Activated CD8-positive, alpha-beta memory T cell treated with anti-CD3 and anti-CD28 coated beads, Interleukin-2, amount 50 U/mL, for 4 hours (primary cell): ENCODE measurements at regions not wholly inside any gene's neighbourhood (a gene's known extent, or its start where the extent isn't known, plus 50 kb on each side); places are given as distances from the start of the nearest gene placed in this dataset.
"Not testable (repeated sequence)": the region's sequence is repeated elsewhere in the genome, so short reads cannot be mapped to it uniquely, and the experiment has no call there.

Source experiments
- DNase-seq: peaks from one replicate; pipeline ENCODE4 v3.0.0-alpha.2; 2020

- DNase-seq, result not testable (repeated sequence)
Observed at GRCh38 chr1:172839639-172840038, 180.7 kb downstream of the FASLG start.

- DNase-seq, result no peak
Observed at GRCh38 chr1:172843444-172843843, 184.5 kb downstream of the FASLG start.

- DNase-seq, result peak; percentile 62
Observed at GRCh38 chr1:172845371-172845770, 186.5 kb downstream of the FASLG start.

DNA sequence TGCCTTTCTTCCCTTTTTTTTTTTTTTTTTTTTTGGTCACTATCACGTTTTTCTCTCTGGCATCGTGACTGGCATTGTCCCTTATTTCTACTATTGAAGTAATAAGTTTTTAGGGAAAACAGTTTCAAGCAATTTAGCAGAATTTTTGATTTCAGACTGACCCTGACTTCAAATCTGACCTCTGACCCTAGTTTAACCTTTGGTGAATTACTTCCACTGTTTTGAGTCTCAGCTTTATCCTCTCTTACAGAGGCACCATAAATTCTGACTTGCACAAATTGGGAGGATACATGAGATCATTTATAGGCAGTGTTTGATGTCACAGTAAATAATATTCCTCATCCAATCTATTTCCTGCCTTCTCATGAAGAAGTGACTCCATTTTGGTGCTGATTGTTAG is 187.0 kb downstream of the FASLG start:
- no peak for DNase-seq

GRCh38 chr1:172847814-172848213 is 188.9 kb downstream of the FASLG start:
- not testable (repeated sequence) for DNase-seq

GRCh38 chr1:172849653-172850052 is 190.8 kb downstream of the FASLG start:
- DNase-seq, result no peak

DNA sequence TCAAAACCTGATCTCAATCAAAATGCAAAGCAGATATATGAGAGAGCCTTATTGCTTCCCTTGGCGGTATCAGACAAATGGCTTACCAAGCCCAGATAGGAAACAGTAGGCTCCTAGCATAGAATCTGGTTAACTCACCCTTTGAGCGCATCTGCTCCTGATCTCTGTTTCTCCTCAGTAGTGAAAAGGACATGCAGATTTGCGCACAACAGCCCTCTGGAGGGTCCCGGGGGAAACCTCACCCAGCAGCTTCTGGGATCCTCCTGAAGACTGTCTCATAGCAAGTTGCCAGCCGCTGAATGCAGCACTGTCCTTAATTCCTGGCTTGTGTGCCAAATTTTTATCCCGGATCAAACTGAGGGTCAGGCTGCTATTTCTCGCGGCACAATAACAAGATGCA is 192.2 kb downstream of the FASLG start:
- DNase-seq, result no peak

GRCh38 chr1:172851856-172852255 is 193.0 kb downstream of the FASLG start:
- no peak for DNase-seq

- DNase-seq, result not testable (repeated sequence)
Observed at GRCh38 chr1:172855983-172856382, 194.8 kb downstream of the TNFSF18 start.

DNA sequence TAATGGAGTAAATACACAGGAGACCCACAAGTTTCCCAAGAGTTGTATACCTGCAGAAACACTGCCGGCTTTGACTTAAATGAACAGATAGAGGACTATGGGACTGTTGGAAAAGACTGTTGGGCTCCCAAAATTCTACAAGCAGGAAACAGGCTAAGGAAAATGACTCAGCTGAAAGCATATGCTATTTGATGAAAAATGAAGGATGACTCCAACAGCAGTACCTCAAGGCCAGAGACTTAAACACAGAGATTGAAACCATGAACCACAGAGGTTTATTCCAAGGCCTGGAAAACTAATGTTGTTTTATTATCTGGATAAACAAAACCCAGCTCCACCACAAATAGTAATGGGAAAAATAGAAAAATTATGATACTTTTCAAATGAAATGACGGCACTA is 187.7 kb downstream of the TNFSF18 start:
- DNase-seq, result no peak

- no peak for DNase-seq
Observed at GRCh38 chr1:172867216-172867818, 183.4 kb downstream of the TNFSF18 start.

GRCh38 chr1:172870901-172871606 is 179.7 kb downstream of the TNFSF18 start:
- no peak for DNase-seq

DNA sequence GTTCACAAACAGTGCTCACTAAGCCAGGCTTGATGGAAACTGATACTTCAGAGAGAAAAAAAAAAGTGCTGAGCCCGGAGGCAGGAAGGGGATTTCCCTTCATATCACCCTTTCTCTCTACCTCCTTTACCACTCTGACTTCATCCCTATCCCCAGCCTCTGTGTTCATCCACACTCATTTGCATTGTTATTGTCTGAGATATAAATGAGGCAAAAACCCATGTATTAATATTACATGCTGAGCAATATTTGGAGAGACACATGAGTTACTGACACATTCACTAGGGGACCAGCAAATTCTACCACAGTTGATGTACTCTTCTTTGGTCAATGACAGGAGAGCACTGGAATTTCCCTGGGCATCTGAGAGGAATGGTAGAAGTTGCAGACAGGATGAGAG is 175.8 kb downstream of the TNFSF18 start:
- DNase-seq, result no peak

- no peak for DNase-seq
Observed at GRCh38 chr1:172875892-172876291, 174.8 kb downstream of the TNFSF18 start.

- DNase-seq, result no peak
Observed at GRCh38 chr1:172882385-172882784, 168.4 kb downstream of the TNFSF18 start.

GRCh38 chr1:172882791-172883386 is 167.9 kb downstream of the TNFSF18 start:
- no peak for DNase-seq

GRCh38 chr1:172883387-172883791 is 167.4 kb downstream of the TNFSF18 start:
- no peak for DNase-seq

- DNase-seq, result no peak
Observed at GRCh38 chr1:172883844-172884243, 166.9 kb downstream of the TNFSF18 start.

GRCh38 chr1:172885411-172885810 is 165.3 kb downstream of the TNFSF18 start:
- no peak for DNase-seq

- DNase-seq, result no peak
Observed at GRCh38 chr1:172885971-172886370, 164.8 kb downstream of the TNFSF18 start.

- DNase-seq, result no peak
Observed at GRCh38 chr1:172887162-172887561, 163.6 kb downstream of the TNFSF18 start.

GRCh38 chr1:172893146-172893841 is 157.4 kb downstream of the TNFSF18 start:
- no peak for DNase-seq

DNA sequence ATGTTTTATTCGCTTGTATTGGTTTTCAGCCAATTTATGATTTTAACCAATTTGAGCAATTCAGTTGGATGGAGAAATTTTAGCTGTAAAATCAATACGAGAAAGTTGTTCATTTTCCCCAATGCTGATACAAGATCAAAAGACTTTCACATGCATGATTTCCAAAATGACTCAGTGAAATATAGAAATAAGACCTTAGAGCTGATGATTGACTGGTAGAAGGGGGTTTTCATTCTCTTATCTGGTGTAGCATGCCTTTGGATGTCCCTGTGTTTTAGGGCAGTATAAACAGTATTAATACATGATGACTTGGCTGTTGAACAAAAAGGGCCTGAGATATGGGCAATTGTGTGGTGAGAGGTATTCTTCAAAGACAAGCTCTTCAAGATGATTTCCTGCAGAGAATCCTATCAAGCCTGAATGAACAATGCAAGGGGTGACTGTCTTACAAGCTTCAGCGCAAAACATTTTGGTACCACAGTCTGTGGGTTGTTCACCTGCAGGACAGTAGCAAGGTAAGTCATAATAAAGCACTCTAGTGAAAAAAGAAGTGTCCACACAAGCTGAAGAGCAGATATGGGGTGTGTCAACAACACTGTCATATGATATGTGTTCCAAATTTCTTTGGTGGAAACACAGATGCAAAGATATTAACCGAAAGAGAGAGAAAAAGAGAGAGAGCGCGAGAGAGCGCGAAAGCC is 156.2 kb downstream of the TNFSF18 start:
- no peak for DNase-seq
